Suprapubic skin (tissue), 4 donors: ENCODE measurements at regions not wholly inside any gene's neighbourhood (a gene's known extent, or its start where the extent isn't known, plus 50 kb on each side); places are given as distances from the start of the nearest gene placed in this dataset.

Experiments
- CTCF ChIP-seq, 2 donors: fragments of 200-600 bp in 1 of 2; fragments of 450-650 bp in 1 of 2; sonication (generic) in 1 of 2; IDR thresholded peaks; one replicate each; pipeline ENCODE4 v1.5.1; 2016 to 2019; ENCODE audit warnings: antibody characterized with exemption in 2 of 2, mild to moderate bottlenecking in 1 of 2, moderate library complexity in 1 of 2
- EP300 ChIP-seq: sonication (generic); formaldehyde crosslinking; IDR thresholded peaks from one replicate; pipeline ENCODE4 v1.6.1; 2017; ENCODE audit warnings: antibody characterized with exemption
- POLR2AphosphoS5 ChIP-seq, 3 donors: sonication (generic); formaldehyde crosslinking; IDR thresholded peaks; one replicate each; pipeline ENCODE4 v1.6.1; 2017; ENCODE audit warnings: antibody characterized with exemption in 3 of 3

GRCh38 chr10:31090894-31091607 is 59.4 kb upstream of the ZNF438 start:
- no peak for TF ChIP-seq CTCF (IDR thresholded peaks at IDR 0.05)
- no peak for TF ChIP-seq POLR2AphosphoS5 (IDR thresholded peaks at IDR 0.05)
- TF ChIP-seq EP300, result no peak
